DOHH2 (cell line): ENCODE measurements at regions not wholly inside any gene's neighbourhood (a gene's known extent, or its start where the extent isn't known, plus 50 kb on each side); places are given as distances from the start of the nearest gene placed in this dataset.

Experiments
- H3F3A ChIP-seq: fragments of 200-600 bp; sonication (generic), shearing (Covaris generic); 2 replicates; pipeline ENCODE4 v1.6.0; 2016; ENCODE audit warnings: antibody characterized with exemption, mild to moderate bottlenecking; ENCODE audit not compliant: control insufficient read depth, insufficient read depth
- H3K27ac ChIP-seq: fragments of 200-600 bp; sonication (generic); 2 replicates; pipeline ENCODE4 v1.5.1; 2014; ENCODE audit warnings: low read depth, mild to moderate bottlenecking, low read length, moderate library complexity
- H3K27me3 ChIP-seq: fragments of 200-600 bp; sonication (generic); 2 replicates; pipeline ENCODE4 v1.6.1; 2014; ENCODE audit warnings: mild to moderate bottlenecking, low read length, mixed read lengths; ENCODE audit not compliant: control insufficient read depth
- H3K36me3 ChIP-seq: fragments of 200-600 bp; sonication (generic); 2 replicates; pipeline ENCODE4 v1.6.1; 2014; ENCODE audit warnings: mild to moderate bottlenecking, low read length, moderate library complexity, mixed read lengths; ENCODE audit not compliant: control insufficient read depth
- H3K4me1 ChIP-seq: fragments of 200-600 bp; sonication (generic); 2 replicates; pipeline ENCODE4 v1.6.1; 2014; ENCODE audit warnings: mild to moderate bottlenecking, low read length, mixed read lengths; ENCODE audit not compliant: control insufficient read depth
- H3K4me2 ChIP-seq: fragments of 200-600 bp; sonication (generic); 2 replicates; pipeline ENCODE4 v1.6.0; 2014; ENCODE audit warnings: mild to moderate bottlenecking, low read length, moderate library complexity
- H3K4me3 ChIP-seq: fragments of 200-600 bp; sonication (generic); 2 replicates; pipeline ENCODE4 v1.5.1; 2014; ENCODE audit warnings: mild to moderate bottlenecking, low read length, mixed read lengths
- H3K79me2 ChIP-seq: fragments of 200-600 bp; sonication (generic); 2 replicates; pipeline ENCODE4 v1.6.1; 2014; ENCODE audit warnings: mild to moderate bottlenecking, low read length, mixed read lengths; ENCODE audit not compliant: control insufficient read depth
- H3K9me2 ChIP-seq: fragments of 200-600 bp; sonication (generic); replicated peaks from 2 replicates; pipeline ENCODE4 v1.6.1; 2014; ENCODE audit warnings: mild to moderate bottlenecking, low read length, mixed read lengths; ENCODE audit not compliant: control insufficient read depth
- H3K9me3 ChIP-seq: fragments of 200-600 bp; sonication (generic); 2 replicates; pipeline ENCODE4 v1.6.1; 2014; ENCODE audit warnings: antibody characterized with exemption, low read length, mixed read lengths; ENCODE audit not compliant: control insufficient read depth, insufficient read depth
- H4K20me1 ChIP-seq: fragments of 200-600 bp; sonication (generic); 2 replicates; pipeline ENCODE4 v1.6.0; 2014; ENCODE audit warnings: low read depth, mild to moderate bottlenecking, antibody characterized with exemption, low read length, moderate library complexity; ENCODE audit not compliant: control insufficient read depth, insufficient read depth
- CTCF ChIP-seq: fragments of 200-600 bp; sonication (generic); IDR thresholded peaks from one replicate; pipeline ENCODE4 v1.5.1; 2014; ENCODE audit warnings: antibody characterized with exemption, mild to moderate bottlenecking, low read depth, low read length; ENCODE audit not compliant: poor library complexity, severe bottlenecking
- EZH2phosphoT487 ChIP-seq: fragments of 200-600 bp; sonication (generic); IDR thresholded peaks from 2 replicates; pipeline ENCODE4 v1.6.1; 2017; ENCODE audit warnings: borderline replicate concordance, mild to moderate bottlenecking, antibody characterized with exemption, low read length, moderate library complexity, mixed read lengths

- no peak overlapping the region for H3K27ac ChIP-seq
- no peaks in the 10 kb centered on the region for H3K4me1 ChIP-seq
- no peaks in the 10 kb centered on the region; the same call in 1 of the 2 replicates for H3K9me3 ChIP-seq
- H3F3A ChIP-seq = no peaks in the 10 kb centered on the region
- no peaks in the 10 kb centered on the region for H3K27me3 ChIP-seq
- no peak for TF ChIP-seq CTCF
- no peak for TF ChIP-seq EZH2phosphoT487
- H3K4me2 ChIP-seq = no peak overlapping the region
- H3K9me2 ChIP-seq = no peaks in the 10 kb centered on the region
- no peaks in the 10 kb centered on the region for H3K79me2 ChIP-seq
- no peak overlapping the region for H3K4me3 ChIP-seq
- no peaks in the 10 kb centered on the region for H4K20me1 ChIP-seq
- no peaks in the 10 kb centered on the region for H3K36me3 ChIP-seq
These were observed 980.6 kb upstream of the EYS start for GRCh38 chr6:66687611-66688140.

- H3F3A ChIP-seq = no peaks in the 10 kb centered on the region
- H3K4me3 ChIP-seq = no peak overlapping the region
- H3K36me3 ChIP-seq = no peaks in the 10 kb centered on the region
- H3K79me2 ChIP-seq = no peaks in the 10 kb centered on the region
- no peak for TF ChIP-seq EZH2phosphoT487
- no peak for TF ChIP-seq CTCF
- H4K20me1 ChIP-seq = no peaks in the 10 kb centered on the region
- no peaks in the 10 kb centered on the region for H3K9me2 ChIP-seq
- no peak overlapping the region for H3K27ac ChIP-seq
- no peaks in the 10 kb centered on the region for H3K4me1 ChIP-seq
- H3K27me3 ChIP-seq = no peaks in the 10 kb centered on the region
- no peak overlapping the region for H3K4me2 ChIP-seq
- H3K9me3 ChIP-seq = no peaks in the 10 kb centered on the region
These were observed 968.9 kb upstream of the EYS start for GRCh38 chr6:66675906-66676305.

- no peak overlapping the region for H3K4me2 ChIP-seq
- no peaks in the 10 kb centered on the region for H3K27me3 ChIP-seq
- H3K4me1 ChIP-seq = no peaks in the 10 kb centered on the region
- no peaks in the 10 kb centered on the region for H3K9me3 ChIP-seq
- no peaks in the 10 kb centered on the region for H4K20me1 ChIP-seq
- H3K4me3 ChIP-seq = no peak overlapping the region
- H3K9me2 ChIP-seq = no peaks in the 10 kb centered on the region
- TF ChIP-seq EZH2phosphoT487 = no peak
- no peak for TF ChIP-seq CTCF
- H3K36me3 ChIP-seq = no peaks in the 10 kb centered on the region
- no peaks in the 10 kb centered on the region for H3F3A ChIP-seq
- H3K79me2 ChIP-seq = no peaks in the 10 kb centered on the region
- H3K27ac ChIP-seq = no peak overlapping the region
These were observed 957.1 kb upstream of the EYS start for GRCh38 chr6:66664112-66664511.
